Stimulated activated CD8-positive, alpha-beta memory T cell treated with anti-CD3 and anti-CD28 coated beads, Interleukin-4, amount 100 ng/mL, for 4 hours (primary cell): ENCODE measurements at regions not wholly inside any gene's neighbourhood (a gene's known extent, or its start where the extent isn't known, plus 50 kb on each side); places are given as distances from the start of the nearest gene placed in this dataset.
"Not testable (repeated sequence)": the region's sequence is repeated elsewhere in the genome, so short reads cannot be mapped to it uniquely, and the experiment has no call there.

Experiments used
- DNase-seq, 2 donors: peaks; one replicate each; pipeline ENCODE4 v3.0.0-alpha.2; 2020; ENCODE audit warnings: low read depth in 2 of 2, low spot score in 1 of 2

DNA sequence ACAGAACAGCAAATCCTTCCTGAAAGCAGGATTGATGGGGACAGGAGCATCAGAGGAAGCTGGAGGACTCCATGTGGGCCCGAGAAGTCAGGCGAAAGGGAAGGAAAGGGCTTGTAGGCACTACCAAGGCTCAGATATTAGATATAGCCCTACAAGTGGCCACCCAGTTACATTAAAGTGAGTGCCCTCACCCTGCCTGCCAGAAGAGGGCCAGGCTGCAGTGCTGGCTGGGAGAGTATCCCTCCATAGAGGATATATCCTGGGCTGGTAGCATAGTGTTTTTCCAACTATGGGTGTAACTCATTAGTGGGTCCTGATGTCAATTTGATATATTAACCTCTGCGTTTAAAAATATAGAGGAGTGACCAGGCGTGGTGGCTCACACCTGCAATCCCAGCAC is 285.2 kb downstream of the MYCN start:
- no peak for DNase-seq

DNA sequence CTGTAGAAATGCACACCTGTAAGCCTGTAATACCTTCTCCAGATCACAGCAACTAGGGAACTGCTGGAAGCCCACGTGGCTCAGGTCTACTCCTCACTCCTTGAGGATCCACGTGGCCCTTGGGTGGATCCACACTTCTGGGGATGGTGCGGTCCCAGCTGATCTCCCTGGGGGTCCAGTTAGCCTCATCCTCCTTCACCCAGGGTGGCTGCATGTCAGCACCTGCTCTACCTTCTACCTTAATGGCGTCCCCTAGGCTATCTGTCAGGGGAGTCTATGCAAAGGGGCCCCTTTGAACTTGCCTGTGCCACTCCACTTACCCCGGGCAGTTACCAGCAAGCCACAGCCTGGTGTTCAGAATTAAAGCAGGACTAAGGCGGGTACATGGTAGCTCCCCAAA is 284.7 kb downstream of the MYCN start:
- DNase-seq: no peak

DNA sequence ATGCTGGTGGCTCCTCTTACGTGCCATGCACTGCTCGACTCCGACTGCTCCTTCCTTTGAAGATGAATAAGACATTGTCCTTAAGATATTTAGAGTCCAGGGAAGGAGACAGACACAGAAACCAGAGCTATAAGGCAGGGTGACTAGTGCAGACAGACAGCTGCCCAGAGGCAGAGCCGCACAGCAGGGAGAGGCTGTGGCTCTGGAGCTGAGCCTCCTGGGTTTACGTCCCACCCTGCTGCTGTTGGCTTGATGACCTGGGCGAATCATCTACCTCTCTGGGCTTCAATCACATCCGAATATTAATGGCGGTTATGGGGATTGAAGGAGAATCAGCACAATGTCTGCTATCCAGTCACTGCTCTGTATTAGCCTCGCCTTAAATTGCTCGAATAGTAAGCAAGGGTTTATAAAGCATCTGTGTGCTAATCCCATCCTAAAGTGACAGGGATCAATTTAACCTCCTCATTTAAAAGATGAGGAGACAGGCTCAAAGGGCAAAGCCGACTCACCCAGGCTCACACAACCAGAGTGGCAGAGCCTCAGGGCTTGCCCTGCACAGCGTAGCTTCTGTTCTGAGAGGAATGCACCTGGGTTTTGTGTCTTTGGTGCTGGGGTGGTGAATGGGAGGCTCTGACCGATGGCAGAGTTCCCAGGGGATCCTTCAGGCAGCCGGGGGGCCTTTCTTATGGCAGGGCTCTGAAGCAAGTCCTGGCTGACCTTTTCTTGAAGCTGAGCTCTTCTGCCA is 284.1 kb downstream of the MYCN start:
- no peak for DNase-seq

DNA sequence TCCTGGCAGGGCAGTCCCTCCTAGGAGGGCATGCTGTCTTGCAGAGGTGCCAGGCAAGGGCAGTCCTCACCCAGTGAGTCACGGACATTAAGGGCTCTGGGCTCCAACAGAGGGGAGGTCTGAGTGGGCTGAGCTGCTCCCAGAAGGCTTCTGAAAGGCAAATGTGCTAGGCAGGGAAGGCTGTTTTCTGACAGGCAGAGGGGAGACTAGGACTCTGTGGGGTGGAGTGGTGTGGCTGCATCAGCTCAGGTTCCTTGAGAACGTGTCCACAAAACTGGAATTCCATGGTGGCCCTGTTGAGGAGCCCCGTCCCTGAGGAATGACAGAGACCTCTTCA is 283.5 kb downstream of the MYCN start:
- DNase-seq: no peak

DNA sequence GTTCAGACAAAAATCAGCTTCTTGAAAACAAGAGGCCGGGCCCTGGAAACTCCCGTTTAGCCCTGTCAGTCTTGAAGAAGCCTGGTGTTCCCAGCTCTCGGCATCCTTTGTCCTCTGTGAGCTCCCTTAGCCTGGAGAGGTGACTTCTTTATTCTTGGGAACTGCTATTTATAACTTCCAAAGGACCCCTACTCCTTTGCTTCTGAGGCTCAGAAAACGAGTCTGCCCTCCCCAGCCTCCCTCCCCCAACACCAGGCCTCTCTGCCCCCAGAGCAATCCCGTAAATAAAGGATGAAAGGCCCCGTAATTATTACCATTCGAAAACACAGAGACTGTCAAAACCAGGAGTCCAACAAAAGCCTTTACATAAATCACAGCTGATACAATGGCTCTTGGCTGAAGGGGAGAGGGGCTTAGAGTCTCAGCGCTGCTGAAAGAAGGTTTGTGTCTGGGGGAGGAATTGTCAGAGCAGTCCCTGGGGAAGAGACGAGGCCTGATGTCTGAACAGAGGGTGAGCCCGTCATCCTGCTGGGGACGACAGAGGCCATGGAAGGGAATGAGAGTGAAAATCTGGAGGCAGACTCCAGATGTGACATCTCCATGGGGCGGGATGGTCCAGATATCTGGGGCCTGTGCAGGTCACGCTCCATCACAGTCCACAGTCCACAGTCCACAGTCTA is 283.0 kb downstream of the MYCN start:
- no peak for DNase-seq

DNA sequence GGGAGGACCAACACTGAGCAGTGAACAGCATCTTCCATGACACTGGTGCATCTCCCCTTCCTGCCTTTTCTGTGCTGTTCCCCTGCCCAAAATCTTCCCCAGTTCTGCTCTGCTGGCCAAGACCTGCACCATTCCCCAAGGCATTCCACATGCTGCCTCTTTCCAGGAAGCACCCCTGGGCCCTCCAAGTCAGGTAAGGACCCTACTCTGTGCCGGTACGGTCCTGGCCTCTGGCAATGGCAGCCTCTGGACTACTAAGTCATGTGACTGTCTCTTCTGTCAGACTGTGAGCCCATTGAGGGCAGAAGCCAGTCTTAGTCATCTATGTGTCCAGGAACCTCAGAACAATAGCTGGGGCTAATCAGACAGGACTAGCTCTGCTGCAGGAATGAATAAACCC is 282.0 kb downstream of the MYCN start:
- DNase-seq: no peak

DNA sequence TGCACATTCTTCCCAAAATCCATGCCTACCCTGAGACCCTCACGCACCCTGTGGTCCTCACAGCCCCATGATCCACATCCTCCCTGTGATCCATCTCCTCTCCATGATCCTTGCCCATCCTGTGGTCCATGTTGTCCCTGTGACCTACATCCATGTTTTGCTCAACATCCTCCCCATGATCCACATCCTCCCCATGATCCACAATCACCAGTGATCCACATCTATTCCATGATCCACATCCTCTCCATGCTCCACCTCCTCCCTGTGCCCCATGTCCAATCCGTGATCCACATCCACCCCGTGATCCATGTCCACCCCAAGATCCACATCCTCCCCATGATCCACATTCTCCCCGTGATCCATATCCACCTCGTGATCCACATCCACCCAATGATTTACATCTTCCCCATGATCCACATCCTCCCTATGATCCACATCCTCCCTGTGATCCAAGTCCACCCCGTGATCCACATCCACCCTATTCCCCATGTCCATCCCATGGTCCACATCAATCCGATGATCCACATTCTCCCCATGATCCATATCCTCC is 281.2 kb downstream of the MYCN start:
- no peak for DNase-seq

DNA sequence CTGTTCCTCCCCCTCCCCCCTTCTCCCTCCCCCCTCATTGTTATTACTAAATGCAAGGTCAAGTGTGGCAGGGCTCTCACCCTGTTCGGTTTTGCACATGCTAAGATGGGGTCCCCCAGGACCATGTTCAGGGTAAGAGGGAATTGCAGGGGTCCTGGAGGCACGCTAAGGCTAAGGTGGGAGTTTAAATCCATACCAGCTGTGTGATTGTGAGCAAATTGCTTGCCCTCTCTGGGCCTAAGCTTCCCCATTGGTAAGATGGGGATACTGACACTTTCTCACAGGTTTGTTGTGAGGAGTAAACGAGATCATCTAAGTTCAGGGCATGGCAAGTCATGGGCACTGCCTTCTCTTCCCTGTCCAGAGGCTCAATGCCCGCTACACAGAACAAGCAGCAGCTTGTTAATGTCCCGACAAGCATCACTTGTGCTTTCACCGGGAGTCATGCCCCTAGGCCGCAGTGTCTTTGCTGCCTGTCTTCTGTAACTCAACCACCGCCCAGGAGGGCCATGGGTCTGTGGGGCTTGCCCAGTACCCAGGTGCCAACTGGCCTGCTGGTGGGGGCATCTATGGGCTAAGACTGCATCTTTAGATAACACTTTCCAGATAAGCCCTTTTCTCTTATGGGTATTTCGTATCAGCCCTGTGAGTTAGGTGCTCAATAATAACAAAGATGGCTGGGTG is 279.1 kb downstream of the MYCN start:
- no peak for DNase-seq

DNA sequence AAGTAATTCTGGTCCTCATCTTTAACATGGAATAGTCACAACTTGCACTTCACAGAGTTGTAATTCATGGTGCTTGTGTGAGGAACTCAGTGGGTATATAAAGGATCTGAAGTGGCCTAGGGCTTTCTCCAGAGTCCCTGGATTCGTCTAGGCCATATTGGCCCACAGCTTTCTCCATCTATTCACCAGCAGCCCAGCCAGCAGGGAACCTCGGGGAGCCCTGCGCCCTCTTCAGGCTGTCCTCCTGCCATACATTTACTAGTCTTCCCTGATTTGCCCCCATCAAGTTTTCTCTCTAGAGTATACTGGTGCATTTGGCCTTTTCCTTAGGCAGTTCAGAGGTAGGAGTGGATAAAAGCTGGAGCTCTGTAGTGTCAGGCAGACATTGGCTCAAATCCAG is 278.3 kb downstream of the MYCN start:
- DNase-seq: no peak

DNA sequence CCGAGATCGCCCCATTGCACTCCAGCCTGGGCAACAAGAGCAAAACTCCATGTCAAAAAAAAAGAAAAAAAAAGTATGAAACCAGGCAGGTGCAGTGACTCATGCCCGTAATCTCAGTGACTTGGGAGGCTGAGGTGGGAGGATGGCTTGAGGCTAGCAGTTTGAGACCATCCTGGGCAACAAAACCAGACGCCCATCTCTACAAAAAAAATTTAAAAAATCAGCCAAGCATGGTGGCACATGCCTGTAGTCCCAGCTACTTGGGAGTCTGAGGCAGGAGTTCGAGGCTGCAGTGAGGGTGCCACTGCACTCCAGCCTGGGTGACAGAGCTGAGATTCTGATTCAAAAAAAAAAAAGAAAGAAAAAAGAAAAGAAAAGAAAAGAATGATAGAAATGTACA is 277.8 kb downstream of the MYCN start:
- no peak for DNase-seq

DNA sequence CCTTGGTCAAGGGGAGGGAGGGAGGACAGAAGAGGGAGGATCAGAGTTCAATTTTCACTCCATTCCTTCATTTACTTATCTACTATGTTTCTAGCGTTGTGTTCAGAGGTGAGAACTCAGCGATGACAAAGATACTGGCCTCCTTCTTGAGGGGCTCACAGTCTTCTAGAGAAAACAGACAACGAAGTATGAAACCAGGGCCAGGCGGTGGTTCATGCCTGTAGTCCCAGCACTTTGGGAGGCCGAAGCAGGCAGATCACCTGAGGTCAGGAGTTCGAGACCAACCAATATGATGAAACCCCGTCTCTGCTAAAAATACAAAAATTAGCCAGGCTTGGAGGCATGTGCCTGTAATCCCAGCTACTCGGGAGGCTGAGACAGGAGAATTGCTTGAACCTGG is 277.4 kb downstream of the MYCN start:
- DNase-seq: not testable (repeated sequence)

DNA sequence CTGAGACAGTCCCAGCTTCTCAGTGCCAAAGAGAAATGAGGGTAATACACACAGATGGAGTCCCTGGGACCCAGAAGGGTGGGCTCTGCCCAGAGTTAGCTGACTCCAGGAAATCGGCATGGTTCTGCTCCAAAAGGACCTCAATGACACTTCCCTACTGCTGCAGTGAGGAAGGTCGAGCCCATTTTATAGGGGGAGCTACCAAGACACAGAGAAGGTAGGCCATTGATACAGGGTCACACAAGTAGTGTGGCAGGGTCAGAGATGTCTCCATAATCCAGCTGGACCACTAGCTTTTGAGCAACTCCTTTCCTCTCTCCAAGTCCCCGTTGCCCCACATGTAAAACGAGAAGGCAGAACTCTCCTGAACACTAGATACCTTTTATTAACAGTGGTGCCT is 276.9 kb downstream of the MYCN start:
- DNase-seq: no peak

DNA sequence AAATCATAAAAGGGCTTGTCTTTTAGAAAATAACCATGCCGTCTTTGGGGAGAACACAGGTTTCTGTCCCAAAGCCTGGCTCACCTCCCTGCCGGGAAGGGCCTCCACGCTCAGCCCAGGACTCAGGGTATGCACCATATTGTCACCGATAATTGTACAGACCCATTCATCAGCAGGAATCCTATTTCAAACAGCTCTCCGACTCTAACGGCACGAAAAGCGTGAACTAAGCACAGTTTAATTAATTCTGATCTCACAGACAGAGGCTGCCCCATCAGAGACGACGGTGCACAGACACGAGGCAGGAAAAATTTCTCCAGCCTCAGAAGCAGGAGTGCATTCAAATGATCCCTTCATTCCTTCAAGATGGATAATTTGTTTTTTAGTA is 276.2 kb downstream of the MYCN start:
- no peak for DNase-seq

DNA sequence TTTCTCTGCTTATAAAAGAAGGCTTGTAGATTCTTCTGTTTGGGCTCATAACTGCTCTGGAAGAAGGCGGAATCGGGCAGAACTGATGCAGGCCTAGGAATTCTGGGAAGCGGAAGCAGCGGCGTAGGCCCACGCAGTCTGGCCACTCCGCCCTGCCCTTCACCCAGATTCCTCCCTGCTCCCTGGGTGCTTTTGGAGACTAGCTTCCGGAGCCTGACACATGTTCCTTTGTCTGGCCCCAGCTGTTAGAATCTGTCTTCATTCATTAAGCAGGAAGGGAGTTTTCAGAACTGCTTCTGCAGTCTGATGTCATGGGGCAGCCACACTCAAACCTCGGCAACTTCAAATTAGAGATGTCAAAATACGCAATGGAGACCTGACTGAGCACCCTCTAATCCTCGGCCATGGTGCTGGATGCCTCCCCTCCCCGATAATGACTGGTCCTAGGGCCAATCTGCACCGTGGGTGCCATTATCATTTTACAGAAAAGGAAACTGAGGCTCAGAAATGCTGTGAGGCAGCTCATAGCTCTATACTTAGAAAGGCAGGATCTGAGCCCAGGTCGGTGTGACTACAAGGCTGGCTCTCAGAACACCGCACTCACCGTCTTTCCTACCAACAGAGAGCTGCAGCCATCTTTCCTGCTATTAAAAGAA is 275.7 kb downstream of the MYCN start:
- DNase-seq: no peak

DNA sequence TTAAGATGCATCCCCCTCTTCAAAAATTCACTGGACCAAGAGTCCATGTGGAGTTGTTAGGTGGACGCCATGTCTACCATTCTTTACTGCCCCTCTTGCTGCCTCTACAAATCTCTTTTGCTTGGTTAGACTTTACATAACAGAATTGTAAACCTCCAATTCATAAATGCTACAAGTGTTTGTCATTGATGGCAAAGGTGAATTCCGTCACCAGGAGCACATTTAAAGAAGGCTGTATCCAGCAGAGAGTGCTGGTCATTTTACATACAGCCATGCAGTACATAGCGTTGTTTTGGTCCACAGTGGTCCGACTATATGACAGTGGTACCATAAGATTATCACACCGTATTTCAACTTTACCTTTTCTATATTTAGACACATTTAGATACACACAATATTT is 274.5 kb downstream of the MYCN start:
- no peak for DNase-seq

DNA sequence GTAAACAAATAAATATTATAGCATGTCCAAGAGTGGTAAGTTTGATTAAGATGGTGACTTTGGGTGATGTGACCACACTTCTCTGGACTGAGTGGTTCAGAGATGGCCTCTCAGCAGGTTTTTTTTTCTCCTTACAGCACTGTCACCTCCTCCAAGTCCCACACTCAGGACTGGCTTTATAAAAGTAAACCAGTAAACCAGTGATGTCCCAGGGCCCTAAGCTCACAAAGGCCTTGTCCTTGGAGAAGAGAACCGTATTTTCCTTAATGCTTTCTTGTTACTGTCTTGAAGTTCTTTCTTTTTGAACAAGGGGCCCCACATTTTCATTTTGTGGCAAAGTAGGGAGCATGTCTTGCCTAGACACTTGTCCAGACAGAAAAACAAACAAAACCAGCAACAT is 274.0 kb downstream of the MYCN start:
- no peak for DNase-seq

DNA sequence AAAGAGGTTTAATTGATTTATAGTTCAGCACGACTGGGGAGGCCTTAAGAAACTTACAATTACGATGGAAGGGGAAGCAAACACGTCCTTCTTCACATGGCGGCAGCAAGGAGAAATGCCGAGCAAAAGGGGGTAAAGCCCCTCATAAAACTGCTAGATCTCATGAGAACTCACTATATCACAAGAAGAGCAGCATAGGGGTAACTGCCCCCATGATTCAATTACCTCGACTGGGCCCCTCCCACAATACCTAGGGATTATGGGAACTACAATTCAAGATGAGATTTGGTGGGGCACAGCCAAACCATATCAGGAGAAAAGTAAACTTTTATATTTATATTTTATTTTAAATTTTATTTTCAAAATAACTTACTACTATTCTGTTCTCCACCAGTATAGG is 272.0 kb downstream of the MYCN start:
- no peak for DNase-seq

DNA sequence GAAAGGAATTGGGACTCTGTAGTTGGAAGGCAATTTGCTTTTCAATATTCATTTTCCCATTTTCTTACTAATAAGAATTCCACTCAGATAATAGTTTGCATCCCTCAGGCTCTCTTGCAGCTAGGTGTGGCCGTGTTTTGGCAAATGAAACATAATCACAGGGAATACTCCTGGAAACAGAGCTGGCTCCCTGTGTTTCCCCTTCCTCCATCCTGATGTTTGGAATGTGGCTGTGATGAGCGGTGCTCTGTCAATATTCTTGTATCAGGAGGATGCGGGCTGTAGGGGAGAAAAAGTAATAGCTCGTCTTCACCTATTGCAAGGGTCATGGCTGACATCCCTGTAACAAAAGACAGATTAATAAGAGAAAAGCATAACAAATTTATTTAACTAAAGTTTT is 271.0 kb downstream of the MYCN start:
- DNase-seq: no peak

DNA sequence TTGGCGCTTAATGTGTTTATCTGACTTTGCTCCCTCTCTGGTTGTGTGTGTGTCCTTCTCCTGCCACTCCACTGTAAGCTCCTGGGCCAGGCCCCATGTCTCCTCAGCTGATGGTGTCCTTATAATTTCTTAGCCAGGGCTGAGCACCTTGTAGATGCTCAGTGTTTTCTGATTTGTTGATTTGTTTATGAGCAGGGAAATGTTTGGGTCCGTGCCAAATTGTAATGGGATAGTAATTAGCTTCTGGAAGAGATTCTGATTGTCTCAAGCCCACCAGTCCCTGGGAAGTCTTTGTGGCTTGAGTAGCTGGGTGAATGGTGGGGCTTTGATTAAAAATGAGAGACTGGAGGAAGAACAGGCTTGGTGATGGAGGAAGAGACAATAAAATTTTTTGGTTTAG is 270.5 kb downstream of the MYCN start:
- DNase-seq: no peak

DNA sequence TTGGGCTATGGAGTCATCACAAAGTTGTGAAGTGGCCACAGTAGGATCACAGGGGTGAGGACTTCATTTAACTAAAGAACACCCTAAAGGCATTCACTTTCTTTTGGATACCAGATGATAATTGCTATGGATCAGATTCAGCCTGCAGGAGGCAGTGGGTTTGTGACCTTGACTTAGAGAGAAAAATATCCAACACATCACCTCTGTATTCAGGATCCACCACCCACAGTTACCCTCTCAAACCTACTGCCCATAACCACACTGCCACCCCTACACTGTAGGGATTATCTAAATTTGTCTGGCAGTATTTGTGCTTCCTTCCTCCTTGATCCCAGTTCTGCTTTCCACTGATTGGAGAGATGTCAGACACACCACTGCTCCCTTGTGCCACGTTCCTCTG is 269.4 kb downstream of the MYCN start:
- no peak for DNase-seq

DNA sequence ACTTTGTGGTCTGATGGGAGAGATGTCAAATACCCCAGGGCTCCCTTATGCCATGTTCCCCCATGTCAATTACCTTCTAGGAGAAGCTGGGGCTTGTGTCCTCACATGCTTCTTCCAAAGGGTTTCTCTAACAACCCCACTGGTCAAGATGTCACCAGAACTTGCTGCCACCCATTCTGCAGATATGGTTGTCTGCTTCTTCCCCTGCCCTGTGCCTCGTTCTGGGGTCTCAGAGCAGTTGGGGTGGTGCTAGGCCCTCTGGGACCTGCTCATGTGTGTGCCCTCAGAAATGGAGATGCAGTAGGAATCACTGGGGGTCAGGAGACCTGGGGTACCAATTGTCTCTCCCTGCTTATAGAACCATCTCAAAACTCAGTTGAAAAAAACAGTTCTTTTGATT is 268.6 kb downstream of the MYCN start:
- no peak for DNase-seq

DNA sequence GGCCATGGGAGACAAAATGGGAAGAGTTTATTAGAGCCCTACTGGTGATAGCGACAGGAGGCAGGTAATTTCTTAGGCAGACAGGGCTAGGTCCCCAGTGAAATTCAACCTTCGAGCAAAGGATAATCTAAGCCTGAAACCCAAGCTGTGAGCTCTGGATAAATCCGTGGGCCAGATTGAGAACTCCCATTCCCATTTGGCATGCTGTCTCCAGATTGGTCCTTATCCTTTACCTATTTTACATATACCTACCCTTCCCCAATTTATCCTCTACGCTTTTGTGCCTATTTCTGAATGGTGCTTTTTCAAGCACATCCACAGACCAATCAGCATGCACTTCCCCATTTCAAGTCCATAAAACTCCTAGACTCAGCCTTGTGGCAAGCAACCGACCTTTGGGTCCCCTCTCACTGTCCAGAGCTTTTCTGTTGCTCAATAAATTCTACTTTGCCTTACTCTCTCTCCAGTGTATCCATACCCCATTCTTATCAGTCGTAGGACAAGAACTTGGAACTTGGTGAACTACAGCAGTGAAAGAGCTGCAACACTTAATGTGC is 268.0 kb downstream of the MYCN start:
- no peak for DNase-seq
